ENCODE measurements at regions not wholly inside any gene's neighbourhood (a gene's known extent, or its start where the extent isn't known, plus 50 kb on each side); places are given as distances from the start of the nearest gene placed in this dataset.
A peak's percentile ranks its signal among the peaks of the same experiment; 100 is the strongest.
"Not testable (repeated sequence)": the region's sequence is repeated elsewhere in the genome, so short reads cannot be mapped to it uniquely, and the experiment has no call there.

DNA sequence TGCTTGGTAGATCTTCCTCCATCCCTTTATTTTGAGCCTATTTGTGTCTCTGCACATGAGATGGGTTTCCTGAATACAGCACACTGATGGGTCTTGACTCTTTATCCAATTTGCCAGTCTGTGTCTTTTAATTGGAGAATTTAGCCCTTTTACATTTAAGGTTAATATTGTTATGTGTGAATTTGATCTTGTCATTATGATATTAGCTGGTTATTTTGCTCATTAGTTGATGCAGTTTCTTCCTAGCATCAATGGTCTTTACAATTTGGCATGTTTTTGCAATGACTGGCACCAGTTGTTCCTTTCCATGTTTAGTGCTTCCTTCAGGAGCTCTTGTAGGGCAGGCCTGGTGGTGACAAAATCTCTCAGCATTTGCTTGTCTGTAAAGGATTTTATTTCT is 72.4 kb downstream of the HNRNPD start:
- H3K4me3 Mint-ChIP-seq; DNase-seq; intact Hi-C loops (cut with micrococcal nuclease); H3K4me1 Mint-ChIP-seq (ENCODE audit: low read depth); H3K27ac Mint-ChIP-seq; POLR2A ChIA-PET; H3K9me3 Mint-ChIP-seq; H3K27me3 Mint-ChIP-seq; H3K36me3 Mint-ChIP-seq: not testable (repeated sequence)
- CTCF ChIA-PET: interaction anchor here (1.4 kb wide), 1 partner anchor 15 kb away, joined by 4 read pairs; no protein-coding TSS in a partner anchor

DNA sequence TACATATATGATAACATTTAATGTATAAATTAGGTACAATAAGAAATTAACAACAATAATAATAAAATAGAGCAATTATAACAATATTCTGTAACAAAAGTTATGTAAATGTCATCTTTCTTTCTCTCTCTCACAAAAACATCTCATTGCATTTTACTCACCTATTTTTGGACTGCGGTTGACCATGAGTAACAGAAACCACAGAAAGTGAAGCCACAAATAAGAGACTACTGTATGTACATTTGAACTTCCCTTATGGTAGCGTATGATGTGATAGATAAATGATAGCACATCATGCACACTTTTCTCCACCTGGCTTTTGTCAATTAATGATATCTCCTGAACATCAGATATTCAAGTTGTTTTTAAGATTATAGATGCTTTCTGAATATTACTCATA is 80.5 kb downstream of the HNRNPD start:
- POLR2A ChIA-PET: no interaction called here
- H3K4me1 Mint-ChIP-seq (ENCODE audit: low read depth): peaks cover 6% of the 10 kb centered on the region
- H3K4me3 Mint-ChIP-seq: peak overlapping the region; percentile 32
- no peaks in the 10 kb centered on the region for H3K36me3 Mint-ChIP-seq
- H3K27ac Mint-ChIP-seq: peak overlapping the region; percentile 45
- H3K27me3 Mint-ChIP-seq: no peaks in the 10 kb centered on the region
- CTCF ChIA-PET: no interaction called here
- intact Hi-C loops (cut with micrococcal nuclease): no loop called here
- no peaks in the 10 kb centered on the region for H3K9me3 Mint-ChIP-seq
- DNase-seq: no peak

DNA sequence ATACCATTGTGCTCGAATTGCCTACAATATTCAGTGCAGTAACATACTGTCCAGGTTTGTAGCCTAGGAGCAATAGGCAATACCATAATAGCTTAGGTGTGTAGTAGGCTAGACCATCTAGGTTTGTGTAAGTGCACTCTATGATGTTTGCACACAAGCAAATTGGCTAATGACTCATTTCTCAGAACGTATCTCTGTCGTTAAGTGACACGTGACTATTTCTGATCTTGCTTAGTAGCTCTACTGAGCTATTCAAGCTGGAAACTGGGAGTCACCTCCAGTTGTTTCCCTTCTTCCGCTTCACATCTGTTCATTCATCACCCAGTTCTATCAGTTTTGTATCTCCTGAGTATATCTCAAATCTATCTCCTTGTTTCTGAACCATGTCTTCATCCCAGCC is 86.1 kb downstream of the HNRNPD start:
- Mint-ChIP-seq H3K4me3 (no peak overlapping the region), H3K4me1 (ENCODE audit: low read depth) (peaks cover 12% of the 10 kb centered on the region), H3K27ac (no peak overlapping the region), H3K36me3 (no peaks in the 10 kb centered on the region), H3K9me3 (no peaks in the 10 kb centered on the region), H3K27me3 (peaks cover 3% of the 10 kb centered on the region)
- DNase-seq: no peak
- CTCF ChIA-PET: interaction anchor here (1.8 to 2.0 kb wide), 2 partner anchors 72 to 141 kb away, joined by 6 to 8 read pairs; no protein-coding TSS in a partner anchor
- POLR2A ChIA-PET: no interaction called here
- intact Hi-C loops (cut with micrococcal nuclease): loop anchor here (5.0 to 10.0 kb wide), 3 partner anchors 150 to 880 kb away; no protein-coding TSS in a partner anchor

DNA sequence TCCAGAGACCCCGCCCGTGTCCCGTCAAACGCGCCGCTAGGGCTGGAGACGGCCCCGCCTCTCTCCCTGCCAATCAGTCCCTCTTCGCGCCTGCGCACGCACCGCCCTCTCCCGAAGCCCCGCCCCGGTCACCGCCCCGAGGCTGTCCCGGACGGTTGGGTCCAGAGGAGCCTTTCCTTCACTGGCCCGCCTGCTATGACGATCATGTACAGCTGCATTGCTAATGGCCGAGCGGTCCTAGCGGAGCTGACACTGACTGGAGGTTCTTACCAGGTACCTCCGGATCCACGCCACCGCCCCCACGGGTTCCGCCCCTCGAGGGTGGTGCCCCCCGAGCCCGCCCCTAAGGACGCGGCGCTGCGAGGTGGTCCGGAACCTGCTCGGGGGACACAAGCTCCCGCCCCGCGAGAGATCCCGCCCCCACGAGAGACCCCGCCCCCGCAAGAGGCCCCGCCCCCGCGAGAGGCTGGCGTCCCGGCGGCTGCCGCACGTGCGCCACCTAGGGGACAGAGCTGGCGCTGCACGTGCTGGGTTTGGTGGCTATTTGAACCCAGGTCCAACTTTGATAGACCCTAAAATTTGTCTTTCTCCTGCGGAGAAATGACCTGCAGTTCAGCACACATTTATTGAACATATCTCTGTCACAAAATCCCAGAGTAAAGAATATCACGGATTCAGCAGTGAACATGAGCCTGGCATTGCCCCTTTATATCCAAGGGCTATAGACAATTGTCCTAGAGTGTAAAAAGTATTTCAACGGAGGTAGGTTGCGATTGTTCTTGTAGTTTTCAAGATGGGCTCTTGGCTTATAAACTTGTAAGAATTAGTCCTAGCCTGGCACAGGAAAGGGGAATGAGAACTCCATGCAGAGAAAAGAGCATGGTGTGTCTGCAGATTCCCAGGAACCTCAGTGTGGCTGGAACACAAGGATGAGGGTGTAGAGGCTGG is 88.7 kb downstream of the HNRNPD start:
- intact Hi-C loops (cut with micrococcal nuclease): loop anchor here (1.0 to 10.0 kb wide), 6 partner anchors 89 to 878 kb away; partner anchors contain the start of genes ENOPH1, HNRNPDL and RASGEF1B
- ChIA-PET POLR2A (interaction anchor here (1.3 kb wide), 2 partner anchors 137 to 144 kb away, joined by 3 to 5 read pairs; no protein-coding TSS in a partner anchor), CTCF (interaction anchor here (0.5 to 1.8 kb wide), 14 partner anchors 11 to 440 kb away, joined by 3 to 9 read pairs (median 4); no protein-coding TSS in a partner anchor)
- H3K36me3 Mint-ChIP-seq: no peaks in the 10 kb centered on the region
- H3K27me3 Mint-ChIP-seq: peaks cover 3% of the 10 kb centered on the region
- H3K4me1 Mint-ChIP-seq (ENCODE audit: low read depth): peaks cover 12% of the 10 kb centered on the region
- H3K9me3 Mint-ChIP-seq: no peaks in the 10 kb centered on the region
- peak overlapping the region; percentile 38 for H3K27ac Mint-ChIP-seq
- DNase-seq: peak; percentile 100
- H3K4me3 Mint-ChIP-seq: peak overlapping the region; percentile 61

DNA sequence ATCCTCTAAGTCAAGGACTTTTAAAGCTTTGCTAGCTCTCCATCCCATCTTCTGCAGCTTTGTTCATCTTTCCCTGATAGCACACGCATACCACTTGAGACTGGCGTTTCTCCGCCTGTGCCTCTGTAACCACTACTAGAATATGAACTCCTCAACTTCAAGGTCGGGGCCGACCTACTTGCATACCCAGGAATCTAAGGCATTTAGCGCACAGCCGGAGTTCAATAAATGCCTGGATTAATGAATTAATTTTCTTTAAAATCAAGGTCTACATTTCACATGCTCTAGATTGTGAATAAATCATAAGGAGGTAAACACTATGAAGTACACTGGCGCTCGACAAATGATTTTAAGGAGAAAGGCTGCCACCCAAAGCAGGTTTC is 89.3 kb downstream of the HNRNPD start:
- DNase-seq: no peak
- H3K36me3 Mint-ChIP-seq: no peaks in the 10 kb centered on the region
- H3K4me3 Mint-ChIP-seq: peak overlapping the region; percentile 61
- POLR2A ChIA-PET: interaction anchor here (1.3 kb wide), 2 partner anchors 138 to 145 kb away, joined by 3 to 5 read pairs; no protein-coding TSS in a partner anchor
- peaks cover 3% of the 10 kb centered on the region for H3K27me3 Mint-ChIP-seq
- intact Hi-C loops (cut with micrococcal nuclease): loop anchor here (10.0 kb wide), 1 partner anchor 450 kb away; no protein-coding TSS in a partner anchor
- CTCF ChIA-PET: interaction anchor here (0.5 to 2.0 kb wide), 10 partner anchors 11 to 439 kb away, joined by 3 to 9 read pairs (median 5); no protein-coding TSS in a partner anchor
- no peaks in the 10 kb centered on the region for H3K9me3 Mint-ChIP-seq
- H3K27ac Mint-ChIP-seq: no peak overlapping the region
- peaks cover 12% of the 10 kb centered on the region for H3K4me1 Mint-ChIP-seq (ENCODE audit: low read depth)

DNA sequence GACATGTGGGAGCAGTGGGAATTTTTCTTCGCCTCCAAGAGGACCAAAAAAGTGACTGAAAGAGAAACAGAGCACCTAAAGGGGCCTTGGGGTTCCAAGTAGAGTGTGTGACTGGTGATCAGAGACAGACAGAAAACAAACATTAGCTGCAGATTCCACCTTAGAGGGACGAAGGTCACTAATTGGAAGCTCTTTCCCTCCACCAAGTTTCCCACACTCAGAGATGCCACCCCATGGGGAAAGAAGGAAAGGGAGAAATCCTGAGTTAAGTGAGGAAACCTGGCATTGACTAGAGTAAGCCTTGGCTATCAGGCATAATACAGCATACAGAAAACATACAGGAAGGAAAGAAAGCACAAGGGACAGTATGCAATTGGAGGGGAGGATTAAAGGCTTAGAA is 90.9 kb downstream of the HNRNPD start:
- no peak for DNase-seq
- H3K4me3 Mint-ChIP-seq: no peak overlapping the region
- intact Hi-C loops (cut with micrococcal nuclease): loop anchor here (10.0 kb wide), 1 partner anchor 452 kb away; no protein-coding TSS in a partner anchor
- peaks cover 3% of the 10 kb centered on the region for H3K27me3 Mint-ChIP-seq
- peaks cover 12% of the 10 kb centered on the region for H3K4me1 Mint-ChIP-seq (ENCODE audit: low read depth)
- CTCF ChIA-PET: interaction anchor here (1.0 to 2.0 kb wide), 3 partner anchors 12 to 77 kb away, joined by 3 to 6 read pairs (median 5); no protein-coding TSS in a partner anchor
- peaks cover 2% of the 10 kb centered on the region for H3K9me3 Mint-ChIP-seq
- no peak overlapping the region for H3K27ac Mint-ChIP-seq
- POLR2A ChIA-PET: no interaction called here
- no peaks in the 10 kb centered on the region for H3K36me3 Mint-ChIP-seq

DNA sequence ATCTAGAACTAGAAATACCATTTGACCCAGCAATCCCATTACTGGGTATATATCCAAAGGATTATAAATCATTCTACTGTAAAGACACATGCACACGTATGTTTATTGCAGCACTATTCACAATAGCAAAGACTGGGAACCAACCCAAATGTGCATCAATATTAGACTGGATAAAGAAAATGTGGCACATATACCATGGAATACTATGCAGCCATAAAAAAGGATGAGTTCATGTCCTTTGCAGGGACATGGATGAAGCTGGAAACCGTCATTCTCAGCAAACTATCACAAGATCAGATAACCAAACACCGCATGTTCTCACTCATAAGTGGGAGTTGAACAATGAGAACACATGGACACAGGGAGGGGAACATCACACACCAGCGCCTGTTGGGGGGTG is 94.2 kb downstream of the HNRNPD start:
- H3K27me3 Mint-ChIP-seq; H3K36me3 Mint-ChIP-seq; H3K9me3 Mint-ChIP-seq; CTCF ChIA-PET; POLR2A ChIA-PET; DNase-seq; H3K27ac Mint-ChIP-seq; intact Hi-C loops (cut with micrococcal nuclease); H3K4me3 Mint-ChIP-seq; H3K4me1 Mint-ChIP-seq (ENCODE audit: low read depth): not testable (repeated sequence)

DNA sequence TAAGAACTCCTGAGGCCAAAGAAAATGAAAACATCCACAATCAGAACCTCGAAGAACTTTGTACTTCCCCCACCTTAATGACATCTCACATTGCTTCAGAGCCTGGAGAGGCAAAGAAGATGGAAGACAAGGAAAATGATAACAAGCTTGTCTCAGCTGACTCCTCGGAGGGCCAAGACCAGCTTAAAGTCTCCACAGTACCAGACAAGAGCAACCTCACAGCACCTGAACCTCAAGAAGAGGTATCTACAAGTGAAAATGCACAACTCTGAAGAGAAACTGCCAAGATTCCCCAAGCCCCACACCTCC is 97.5 kb downstream of the HNRNPD start:
- no peaks in the 10 kb centered on the region for H3K36me3 Mint-ChIP-seq
- peaks cover 2% of the 10 kb centered on the region for H3K9me3 Mint-ChIP-seq
- CTCF ChIA-PET: interaction anchor here (1.6 kb wide), 1 partner anchor 8 kb away, joined by 6 read pairs; no protein-coding TSS in a partner anchor
- DNase-seq: no peak
- no peaks in the 10 kb centered on the region for H3K27me3 Mint-ChIP-seq
- H3K4me1 Mint-ChIP-seq (ENCODE audit: low read depth): peaks cover 4% of the 10 kb centered on the region
- intact Hi-C loops (cut with micrococcal nuclease): no loop called here
- no peak overlapping the region for H3K4me3 Mint-ChIP-seq
- POLR2A ChIA-PET: no interaction called here
- no peak overlapping the region for H3K27ac Mint-ChIP-seq

DNA sequence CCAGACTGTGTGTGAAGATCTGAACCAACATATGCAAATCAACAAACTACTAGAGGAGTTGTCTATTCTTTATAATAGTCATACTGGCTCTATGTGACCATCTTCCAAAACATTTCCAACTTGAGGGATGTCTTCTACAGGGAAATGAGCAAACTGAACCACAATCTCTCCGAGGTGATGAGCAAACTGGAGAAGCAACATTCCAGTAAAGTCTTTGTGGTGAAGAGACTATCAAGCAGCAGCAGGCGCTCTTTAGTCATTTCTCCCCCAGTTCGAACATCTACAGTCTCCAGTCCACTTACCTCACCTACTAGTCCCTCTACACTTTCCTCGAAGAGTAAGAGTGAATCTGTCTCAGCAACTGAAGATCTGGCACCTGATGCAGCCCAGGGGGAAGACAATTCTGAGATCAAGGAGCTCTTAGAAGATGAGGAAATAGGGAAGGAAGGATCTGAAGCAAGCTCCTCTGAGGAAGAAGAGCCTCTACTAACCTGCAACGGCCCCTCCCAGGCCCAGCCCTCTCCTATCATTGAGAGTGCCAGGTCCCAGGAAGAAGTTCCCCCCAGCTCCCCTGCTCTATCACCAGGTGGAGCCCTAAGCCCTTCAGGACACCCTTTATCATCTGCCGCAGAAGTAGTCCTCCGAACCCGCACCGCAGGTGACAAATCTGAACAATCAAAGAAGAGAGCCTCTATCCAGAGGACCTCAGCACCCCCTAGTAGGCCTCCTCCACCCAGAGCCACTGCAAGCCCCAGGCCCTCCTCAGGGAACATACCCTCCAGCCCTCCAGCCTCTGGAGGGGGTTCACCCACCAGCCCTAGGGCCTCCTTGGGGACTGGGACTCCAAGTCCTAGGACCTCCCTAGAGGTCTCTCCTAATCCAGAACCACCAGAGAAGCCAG is 98.1 kb downstream of the HNRNPD start:
- ChIA-PET CTCF (no interaction called here), POLR2A (no interaction called here)
- H3K9me3 Mint-ChIP-seq: peaks cover 2% of the 10 kb centered on the region
- H3K4me3 Mint-ChIP-seq: no peak overlapping the region
- H3K4me1 Mint-ChIP-seq (ENCODE audit: low read depth): peaks cover 4% of the 10 kb centered on the region
- no peaks in the 10 kb centered on the region for H3K36me3 Mint-ChIP-seq
- intact Hi-C loops (cut with micrococcal nuclease): no loop called here
- no peak for DNase-seq
- no peak overlapping the region for H3K27ac Mint-ChIP-seq
- no peaks in the 10 kb centered on the region for H3K27me3 Mint-ChIP-seq

DNA sequence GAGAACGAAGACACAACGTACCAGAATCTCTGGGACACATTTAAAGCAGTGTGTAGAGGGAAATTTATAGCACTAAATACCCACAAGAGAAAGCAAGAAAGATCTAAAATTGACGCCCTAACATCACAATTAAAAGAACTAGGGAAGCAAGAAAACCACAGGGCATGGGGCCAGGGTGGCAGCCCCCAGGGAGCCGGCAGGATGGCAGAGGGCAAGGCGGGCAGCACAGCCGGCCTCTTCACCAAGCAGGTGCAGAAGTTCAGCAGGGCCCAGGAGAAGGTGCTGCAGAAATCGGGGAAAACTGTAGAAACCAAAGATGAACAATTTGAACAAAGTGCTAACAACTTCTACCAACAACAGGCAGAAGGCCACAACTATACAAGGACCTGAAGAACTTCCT is 99.1 kb downstream of the HNRNPD start:
- H3K36me3 Mint-ChIP-seq; H3K4me1 Mint-ChIP-seq (ENCODE audit: low read depth); H3K27ac Mint-ChIP-seq; intact Hi-C loops (cut with micrococcal nuclease); H3K9me3 Mint-ChIP-seq; CTCF ChIA-PET; H3K27me3 Mint-ChIP-seq; DNase-seq; H3K4me3 Mint-ChIP-seq; POLR2A ChIA-PET: not testable (repeated sequence)

DNA sequence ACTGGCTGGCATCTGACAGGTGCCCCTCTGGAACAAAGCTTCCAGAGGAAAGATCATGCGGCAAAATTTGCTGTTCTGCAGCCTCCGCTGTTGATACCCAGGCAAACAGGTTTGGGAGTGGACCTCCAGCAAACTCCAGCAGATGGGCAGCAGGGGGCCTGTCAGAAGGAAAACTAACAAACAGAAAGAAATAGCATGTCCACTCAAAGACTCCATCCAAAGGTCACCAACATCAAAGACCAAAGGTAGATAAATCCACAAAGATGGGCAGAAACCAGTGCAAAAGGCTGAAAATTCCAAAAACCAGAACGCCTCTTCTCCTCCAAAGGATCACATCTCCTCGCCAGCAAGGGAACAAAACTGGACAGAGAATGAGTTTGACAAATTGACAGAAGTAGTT is 101.3 kb downstream of the HNRNPD start:
- intact Hi-C loops (cut with micrococcal nuclease): not testable (repeated sequence)

More for the DNA sequence above, 101.3 kb downstream of the HNRNPD start:
- H3K9me3 Mint-ChIP-seq, H3K36me3 Mint-ChIP-seq, DNase-seq, POLR2A ChIA-PET, H3K27ac Mint-ChIP-seq, H3K27me3 Mint-ChIP-seq, H3K4me3 Mint-ChIP-seq: not testable (repeated sequence)
- H3K4me1 Mint-ChIP-seq (ENCODE audit: low read depth): peaks cover 13% of the 10 kb centered on the region
- CTCF ChIA-PET: interaction anchor here (2.1 kb wide), 1 partner anchor 11 kb away, joined by 5 read pairs; no protein-coding TSS in a partner anchor

Measured in activated CD4-positive, alpha-beta memory T cell treated with anti-CD3 and anti-CD28 coated beads for 36 hours (primary cell).